Peyer's patch (tissue), 4 donors: ENCODE measurements at regions not wholly inside any gene's neighbourhood (a gene's known extent, or its start where the extent isn't known, plus 50 kb on each side); places are given as distances from the start of the nearest gene placed in this dataset.

Source experiments
- POLR2A ChIP-seq, 2 donors: fragments of 450-650 bp; IDR thresholded peaks; one replicate each; pipeline ENCODE4 v1.5.1; 2017; ENCODE audit warnings: antibody characterized with exemption in 2 of 2, mild to moderate bottlenecking in 2 of 2, moderate library complexity in 2 of 2
- TF ChIP-seq, protein P1 (sequence below), 6 experiments: fragments of 450-650 bp in 4 of 6; fragments of 200-600 bp in 2 of 6; sonication (generic) in 1 of 6; IDR thresholded peaks; one replicate each; pipeline ENCODE4 v1.5.1; 2017 to 2019; ENCODE audit warnings: antibody characterized with exemption in 6 of 6, mild to moderate bottlenecking in 3 of 6, moderate library complexity in 1 of 6

DNA sequence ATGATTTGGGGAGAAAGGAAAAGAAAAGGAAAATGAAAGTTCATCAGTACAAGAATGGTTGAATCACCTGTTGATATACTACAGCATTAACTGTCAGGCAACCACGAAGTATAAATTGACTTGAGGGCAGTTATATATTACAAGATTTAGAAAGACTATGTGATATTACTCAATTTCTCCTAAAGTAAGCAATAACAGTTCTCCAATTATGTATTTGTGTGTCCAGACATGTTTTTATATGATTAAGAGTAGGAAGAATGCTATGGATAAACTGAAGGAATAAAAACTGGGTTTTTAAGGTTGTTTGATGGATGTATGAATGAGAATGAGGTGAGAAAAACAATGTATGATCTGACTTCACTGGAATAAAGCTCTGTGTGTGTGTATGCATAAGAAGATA is 2234.4 kb downstream of the ARAP2 start:
- TF ChIP-seq, protein P1, sequence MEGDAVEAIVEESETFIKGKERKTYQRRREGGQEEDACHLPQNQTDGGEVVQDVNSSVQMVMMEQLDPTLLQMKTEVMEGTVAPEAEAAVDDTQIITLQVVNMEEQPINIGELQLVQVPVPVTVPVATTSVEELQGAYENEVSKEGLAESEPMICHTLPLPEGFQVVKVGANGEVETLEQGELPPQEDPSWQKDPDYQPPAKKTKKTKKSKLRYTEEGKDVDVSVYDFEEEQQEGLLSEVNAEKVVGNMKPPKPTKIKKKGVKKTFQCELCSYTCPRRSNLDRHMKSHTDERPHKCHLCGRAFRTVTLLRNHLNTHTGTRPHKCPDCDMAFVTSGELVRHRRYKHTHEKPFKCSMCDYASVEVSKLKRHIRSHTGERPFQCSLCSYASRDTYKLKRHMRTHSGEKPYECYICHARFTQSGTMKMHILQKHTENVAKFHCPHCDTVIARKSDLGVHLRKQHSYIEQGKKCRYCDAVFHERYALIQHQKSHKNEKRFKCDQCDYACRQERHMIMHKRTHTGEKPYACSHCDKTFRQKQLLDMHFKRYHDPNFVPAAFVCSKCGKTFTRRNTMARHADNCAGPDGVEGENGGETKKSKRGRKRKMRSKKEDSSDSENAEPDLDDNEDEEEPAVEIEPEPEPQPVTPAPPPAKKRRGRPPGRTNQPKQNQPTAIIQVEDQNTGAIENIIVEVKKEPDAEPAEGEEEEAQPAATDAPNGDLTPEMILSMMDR (IDR thresholded peaks at IDR 0.05), result no peak
- no peak for TF ChIP-seq POLR2A (IDR thresholded peaks at IDR 0.05)
